ENCODE measurements at regions not wholly inside any gene's neighbourhood (a gene's known extent, or its start where the extent isn't known, plus 50 kb on each side); places are given as distances from the start of the nearest gene placed in this dataset.

DNA sequence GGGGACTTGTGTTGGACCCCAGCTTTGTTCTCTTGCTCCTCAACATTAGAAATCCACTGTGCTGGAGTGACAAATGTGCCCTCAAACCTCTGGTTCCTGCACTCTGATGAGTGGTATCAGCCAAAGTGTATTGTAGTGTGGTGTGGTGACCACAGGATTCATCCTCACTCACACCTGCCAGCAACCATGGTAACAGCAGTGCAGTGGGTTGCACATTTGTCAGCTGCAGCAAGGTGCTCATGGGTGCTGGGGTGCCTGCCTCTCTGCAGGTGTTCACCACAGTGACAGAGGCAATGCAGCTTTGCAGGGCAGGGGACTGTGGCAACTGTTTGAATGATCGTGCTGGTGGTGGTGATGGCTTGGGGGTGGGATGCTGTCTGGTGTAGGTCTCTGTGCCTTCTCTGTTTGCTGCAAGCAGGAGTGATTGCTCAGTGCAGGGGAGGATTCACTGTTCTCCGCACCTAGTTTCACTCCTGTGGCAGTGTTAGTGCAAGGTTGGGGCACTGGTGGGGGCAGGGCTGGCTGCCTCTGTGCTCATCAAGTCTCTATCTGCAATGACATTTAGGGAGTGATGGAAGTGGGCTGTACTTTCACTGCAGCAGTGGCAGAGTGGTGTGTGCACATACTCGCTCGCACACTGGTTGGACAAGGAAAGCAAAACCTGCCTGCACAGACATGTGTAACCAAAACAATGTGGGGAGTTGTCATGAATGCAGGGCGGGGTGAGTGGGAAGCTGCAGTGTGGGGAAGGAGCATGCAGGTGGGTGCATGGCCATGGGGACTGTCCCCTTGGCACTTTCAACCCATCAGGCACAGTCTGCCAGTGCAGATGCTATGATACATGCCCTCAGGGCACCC, 301.1 kb downstream of the PIK3C3 start:
- ATAC-seq (no peak), DNase-seq (ENCODE audit: missing footprints) (no peak)
- intact Hi-C loops (cut with DNase I) = no loop called here

DNA sequence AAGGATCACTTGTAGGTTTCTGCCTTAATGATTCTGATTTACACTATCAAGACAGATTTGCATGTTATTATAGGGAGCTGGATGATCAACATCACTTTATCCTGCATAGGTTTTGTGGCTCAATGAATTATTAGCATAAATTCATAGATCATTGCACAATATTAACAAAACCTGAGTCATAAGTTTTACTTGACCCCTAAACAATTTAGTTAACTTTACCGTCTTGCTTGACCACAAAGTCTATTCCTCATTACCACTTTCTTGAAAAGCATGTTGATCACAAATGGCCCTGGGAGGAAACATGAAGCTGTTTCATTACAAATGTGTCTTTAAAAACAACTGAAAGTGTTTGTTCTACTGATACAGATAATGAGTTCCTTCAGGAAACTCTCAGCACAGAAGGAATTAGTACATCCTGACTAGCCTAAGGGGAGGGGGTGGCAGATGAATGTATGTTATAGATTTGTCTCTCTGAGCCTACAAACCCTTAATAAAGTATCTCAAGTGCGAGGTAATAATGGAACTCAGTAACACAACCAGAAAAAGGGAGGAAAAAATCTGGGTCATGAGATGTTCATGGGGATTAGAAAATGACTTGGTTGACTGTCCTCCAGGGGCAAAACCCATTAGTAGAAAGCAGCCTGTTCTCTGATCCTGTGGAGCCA, 303.4 kb downstream of the PIK3C3 start:
- no peak for ATAC-seq
- intact Hi-C loops (cut with DNase I) = no loop called here
- no peak for DNase-seq (ENCODE audit: missing footprints)

DNA sequence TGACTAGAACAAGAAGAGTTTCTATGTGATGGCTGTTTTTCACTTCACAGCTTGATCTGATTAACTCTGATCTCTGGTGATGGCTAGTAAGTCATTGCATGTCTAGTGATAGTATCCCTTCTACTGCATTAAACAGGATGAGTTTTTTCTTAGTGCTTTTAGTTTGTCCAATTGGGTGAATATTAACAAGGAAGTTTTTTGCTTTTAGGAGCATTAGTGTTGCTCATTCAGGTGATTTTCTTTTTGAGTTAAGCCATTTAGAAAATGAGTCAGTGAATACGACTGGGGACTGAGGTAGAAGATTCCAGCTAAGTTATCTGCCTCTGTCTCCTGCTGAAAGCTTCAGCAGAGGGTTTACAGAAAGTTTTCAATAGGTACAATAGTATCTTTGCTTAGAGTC, 306.7 kb downstream of the PIK3C3 start:
- ATAC-seq = no peak

DNA sequence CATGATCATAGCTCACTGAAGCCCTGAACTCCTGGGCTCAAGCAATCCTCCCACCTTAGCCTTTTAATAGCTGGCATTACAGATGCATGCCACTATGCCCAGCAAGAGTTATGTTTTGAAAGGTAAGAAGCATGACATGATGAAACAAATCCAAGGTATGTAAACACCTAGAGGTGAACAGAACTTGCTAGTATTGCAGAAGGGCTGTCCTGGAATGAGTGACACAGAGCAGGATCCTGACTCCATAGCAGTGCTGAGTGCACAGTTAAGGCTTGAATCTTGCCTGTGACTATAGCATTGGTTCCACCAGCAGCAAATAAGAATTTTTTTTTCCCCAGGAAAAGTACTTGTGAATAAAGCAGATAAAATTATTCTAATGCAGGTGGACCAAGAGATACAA, 309.5 kb downstream of the PIK3C3 start:
- DNase-seq (ENCODE audit: missing footprints) (no peak), ATAC-seq (no peak)
- intact Hi-C loops (cut with DNase I) = no loop called here

More for the DNA sequence above, 306.7 kb downstream of the PIK3C3 start:
- intact Hi-C loops (cut with DNase I) = no loop called here
- no peak for DNase-seq (ENCODE audit: missing footprints)

DNA sequence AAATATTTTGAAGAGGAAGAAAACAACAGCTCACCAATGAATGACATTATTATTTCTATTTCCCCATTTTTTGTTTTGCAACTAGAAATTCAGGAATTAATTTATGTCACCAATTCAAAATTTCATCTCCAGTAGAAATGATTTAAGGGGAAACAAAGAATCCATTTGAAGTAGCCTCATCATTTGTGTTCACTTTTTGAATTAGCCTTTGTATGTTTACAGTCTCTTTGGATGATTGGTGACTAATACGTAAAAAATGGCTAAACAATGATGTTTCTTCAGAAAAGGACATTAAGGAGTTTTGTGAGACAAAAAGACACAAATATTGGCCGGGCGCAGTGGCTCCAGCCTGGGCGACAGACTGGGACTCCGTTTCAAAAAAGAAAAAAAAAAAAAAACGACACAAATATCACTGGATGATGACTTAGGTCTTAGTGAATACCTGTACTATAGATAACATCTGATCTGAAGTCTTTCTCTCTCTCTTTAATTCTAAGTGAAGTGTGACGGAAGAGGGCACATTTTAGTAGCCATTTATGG, 313.2 kb downstream of the PIK3C3 start:
- ATAC-seq = no peak
- DNase-seq (ENCODE audit: missing footprints) = no peak
- intact Hi-C loops (cut with DNase I) = no loop called here

DNA sequence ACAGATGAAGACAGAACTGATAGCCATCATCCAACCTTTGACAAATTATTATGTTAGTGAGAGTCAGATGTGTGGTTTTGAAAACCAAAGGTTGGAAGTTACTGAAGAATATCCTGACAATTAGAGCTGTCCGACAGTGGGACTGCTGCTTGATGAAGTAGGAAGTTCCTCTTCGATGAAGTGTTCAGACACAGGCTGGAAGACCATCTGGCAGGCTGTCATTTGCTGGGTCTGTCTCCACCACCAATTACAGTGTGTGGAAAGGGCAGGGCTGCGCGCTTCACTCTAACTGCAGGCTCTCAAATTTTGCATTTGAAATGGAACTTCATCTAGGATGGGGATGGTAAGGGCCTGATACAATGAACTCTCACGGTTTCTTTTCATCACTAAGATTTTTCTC, 313.8 kb downstream of the PIK3C3 start:
- intact Hi-C loops (cut with DNase I) = no loop called here
- ATAC-seq = no peak
- DNase-seq (ENCODE audit: missing footprints) = no peak

DNA sequence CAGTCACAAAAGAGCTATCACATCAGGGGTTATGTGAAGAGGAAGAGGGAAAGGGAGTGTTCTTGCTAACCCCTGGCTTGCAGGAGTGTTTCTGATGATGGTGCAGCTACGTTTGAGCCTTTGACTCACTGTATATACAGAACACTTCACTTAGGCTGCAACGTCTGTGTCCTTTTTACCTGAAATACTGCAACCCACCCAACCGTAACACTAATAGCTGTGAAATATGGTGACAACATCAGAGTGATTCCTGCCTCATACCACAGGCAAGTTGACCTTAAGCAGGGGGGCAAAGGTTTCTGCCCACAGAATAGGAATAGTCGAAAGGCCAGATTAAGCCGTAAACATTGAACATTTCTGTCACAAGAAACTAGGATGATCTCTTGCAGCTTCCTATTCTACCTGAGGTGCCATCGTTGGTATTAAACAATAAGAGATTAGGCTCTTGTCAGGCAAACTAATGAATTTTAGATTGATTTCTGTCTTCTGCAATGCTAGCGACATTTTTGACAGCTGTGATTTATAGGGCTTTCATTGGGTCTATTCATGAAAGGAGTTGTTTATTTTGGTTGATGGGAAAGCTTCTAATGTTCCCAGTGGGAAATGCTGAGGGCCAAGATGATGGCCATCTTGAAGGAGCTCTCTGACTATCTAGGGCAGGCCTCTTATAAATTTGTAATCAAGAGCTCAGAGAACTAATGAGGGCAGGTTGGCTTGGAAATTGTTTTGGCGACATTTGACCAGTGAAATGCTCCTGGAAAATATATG, 316.8 kb downstream of the PIK3C3 start:
- ATAC-seq (no peak), DNase-seq (ENCODE audit: missing footprints) (no peak)
- intact Hi-C loops (cut with DNase I) = no loop called here

DNA sequence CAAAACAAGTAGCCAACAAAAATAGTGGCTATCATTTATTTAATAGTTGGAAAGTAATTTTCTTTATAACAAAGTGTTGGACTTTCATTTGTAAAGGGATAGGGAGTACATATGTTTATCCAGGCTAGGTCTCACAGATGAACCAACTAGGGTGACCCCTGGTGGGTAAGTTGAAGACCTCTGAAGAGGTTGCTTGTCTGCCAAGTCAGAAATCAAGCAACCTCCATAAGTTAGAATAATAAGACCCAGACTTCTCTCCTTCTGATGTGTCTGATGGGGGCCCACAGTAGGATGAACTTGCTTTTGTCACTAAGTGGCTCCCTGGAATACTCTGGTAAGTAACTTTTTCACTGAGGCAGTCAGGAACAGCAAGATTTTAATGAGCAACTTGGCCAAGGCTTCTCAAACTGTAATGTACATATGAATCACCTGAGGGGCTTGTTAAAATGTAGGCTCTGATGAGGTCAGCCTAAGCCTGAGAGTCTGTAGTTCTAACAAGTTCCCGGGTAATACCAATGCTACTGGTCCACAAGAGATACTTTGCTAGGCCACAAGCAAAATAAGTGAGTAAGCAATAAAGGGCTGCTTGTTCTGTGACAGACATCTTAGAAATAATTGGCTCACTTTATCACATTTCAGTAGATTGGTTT, 319.6 kb downstream of the PIK3C3 start:
- ATAC-seq (no peak), DNase-seq (ENCODE audit: missing footprints) (no peak)
- intact Hi-C loops (cut with DNase I) = no loop called here

DNA sequence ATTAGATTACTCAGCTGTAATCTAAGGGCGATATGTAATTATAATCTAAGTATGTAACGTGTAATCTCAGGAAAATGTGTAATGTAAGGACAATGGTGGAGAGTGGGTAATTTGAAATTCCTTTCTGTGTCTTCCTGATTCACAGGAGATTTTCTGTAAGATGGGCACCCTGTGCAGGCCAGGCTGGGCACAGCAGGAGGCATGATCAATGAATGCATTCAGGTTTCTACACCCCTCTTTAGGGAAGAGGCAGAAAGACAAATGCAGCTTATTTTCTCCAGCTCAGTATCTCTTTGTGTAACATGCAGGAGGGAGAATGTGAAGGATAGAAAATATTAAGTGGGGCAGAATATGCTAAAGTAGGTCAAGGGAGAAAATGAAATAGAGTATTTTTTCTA, 320.1 kb downstream of the PIK3C3 start:
- no peak for ATAC-seq
- DNase-seq (ENCODE audit: missing footprints) = no peak
- intact Hi-C loops (cut with DNase I) = no loop called here

DNA sequence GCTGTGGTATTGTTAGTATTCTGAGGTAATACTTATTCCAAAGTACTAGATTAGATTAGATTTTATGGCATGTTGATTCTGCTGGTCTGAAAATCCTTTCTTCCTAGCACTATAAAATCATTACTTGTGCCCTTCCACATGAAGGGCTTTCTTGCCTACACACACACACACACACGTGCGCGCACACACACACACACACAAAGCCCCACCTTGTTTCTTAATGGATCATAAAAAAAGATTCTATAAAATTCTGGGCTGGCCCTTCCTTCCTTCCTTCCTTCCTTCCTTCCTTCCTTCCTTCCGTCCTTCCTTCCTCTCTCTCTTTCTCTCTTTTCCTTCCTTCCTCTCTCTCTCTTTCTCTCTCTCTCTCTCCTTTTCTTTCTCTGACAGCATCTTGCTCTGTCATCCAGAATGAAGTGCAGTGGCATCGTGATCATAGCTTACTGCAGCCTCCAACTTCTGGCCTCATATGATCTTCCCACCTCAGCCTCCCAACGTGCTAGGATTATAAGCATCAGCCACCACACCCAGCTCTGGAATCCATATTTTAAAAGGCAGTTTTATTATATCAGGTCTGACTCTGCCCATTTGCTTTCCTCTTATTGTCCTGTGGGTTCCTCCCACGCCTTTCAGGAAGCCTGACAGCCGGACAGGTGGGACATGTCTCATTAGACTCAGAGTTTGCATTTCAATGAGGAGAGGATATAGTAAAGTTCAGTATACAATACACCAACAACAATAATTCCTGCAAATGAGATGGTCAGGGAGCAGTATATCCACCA, 321.1 kb downstream of the PIK3C3 start:
- intact Hi-C loops (cut with DNase I) = no loop called here
- DNase-seq (ENCODE audit: missing footprints) (no peak), ATAC-seq (no peak)

DNA sequence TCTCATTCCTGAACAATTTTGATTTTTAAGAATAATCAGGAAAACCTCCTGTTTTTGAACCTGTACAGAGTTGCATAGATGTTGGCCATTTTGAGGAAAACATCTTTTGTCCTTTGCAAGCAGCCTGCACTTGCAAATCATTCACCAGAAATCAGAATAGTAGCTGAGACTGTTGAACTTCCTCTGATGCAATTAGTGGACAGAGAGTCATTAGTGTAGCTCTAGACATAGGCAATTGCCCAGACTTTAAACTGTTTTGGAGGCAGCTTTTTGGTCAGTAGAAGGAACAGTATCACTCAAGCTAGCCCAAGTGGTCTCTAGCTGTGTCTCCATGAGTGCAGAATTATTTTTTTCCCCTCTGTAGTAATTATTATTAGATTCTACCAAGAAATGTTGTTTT, 326.1 kb downstream of the PIK3C3 start:
- ATAC-seq = no peak
- intact Hi-C loops (cut with DNase I) = no loop called here
- DNase-seq (ENCODE audit: missing footprints) = no peak

DNA sequence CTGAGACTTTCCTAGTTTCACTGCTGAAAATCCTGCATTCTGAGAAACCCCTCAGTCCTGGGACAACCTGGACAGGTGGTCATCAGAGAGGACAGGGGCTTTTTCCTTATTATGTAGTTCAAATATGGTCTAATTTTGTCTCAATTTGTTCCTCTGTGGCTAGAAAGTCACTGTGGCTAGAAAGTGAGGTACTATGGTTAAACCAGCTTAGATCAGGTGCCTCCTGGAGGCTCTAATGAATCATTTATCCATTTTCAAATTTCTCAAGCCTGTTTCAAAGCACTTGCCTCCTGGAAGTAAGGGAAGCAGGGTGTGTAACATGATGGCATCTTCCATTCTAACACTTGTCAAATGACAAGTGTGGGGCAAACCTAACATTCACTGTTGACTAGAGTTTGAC, 326.8 kb downstream of the PIK3C3 start:
- intact Hi-C loops (cut with DNase I) = no loop called here
- DNase-seq (ENCODE audit: missing footprints) = no peak
- no peak for ATAC-seq

DNA sequence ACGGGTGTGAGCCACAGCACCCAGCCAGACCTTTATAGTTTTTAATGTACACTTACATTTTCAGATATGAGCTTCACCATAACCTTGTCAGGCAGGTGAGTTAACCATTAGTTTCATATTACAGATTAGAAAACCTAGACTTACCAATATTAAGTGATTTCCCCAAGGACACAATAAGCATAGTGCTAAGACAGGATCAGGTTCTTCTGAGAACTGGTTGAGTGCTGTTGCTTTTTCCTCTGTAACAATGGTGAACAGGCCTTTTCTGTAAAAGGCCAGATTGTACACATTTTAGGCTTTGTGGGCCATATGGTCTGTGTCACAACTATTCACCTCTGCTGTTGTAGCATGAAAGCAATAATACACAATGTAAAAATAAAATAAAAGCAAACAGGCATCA, 332.0 kb downstream of the PIK3C3 start:
- ATAC-seq (no peak), DNase-seq (ENCODE audit: missing footprints) (no peak)
- intact Hi-C loops (cut with DNase I) = no loop called here

DNA sequence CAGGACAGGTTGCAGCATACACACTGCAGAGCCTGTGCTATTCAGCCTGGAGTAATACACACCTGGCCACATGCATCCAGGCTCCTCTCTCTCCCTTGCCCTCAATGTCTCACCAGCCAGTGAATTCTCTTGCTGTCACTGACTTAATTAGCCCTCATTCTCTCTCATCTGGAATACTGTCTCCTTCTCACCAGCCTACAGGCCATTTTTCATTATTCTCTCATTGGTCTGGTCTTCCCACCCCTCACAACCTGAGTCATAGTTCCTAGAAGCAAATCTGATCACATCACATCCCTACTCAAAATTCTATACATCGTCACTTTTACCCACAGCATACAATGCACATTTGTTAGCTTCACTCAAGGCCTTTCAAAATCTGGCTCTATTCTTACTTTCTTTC, 333.1 kb downstream of the PIK3C3 start:
- intact Hi-C loops (cut with DNase I) = no loop called here
- ATAC-seq (no peak), DNase-seq (ENCODE audit: missing footprints) (no peak)

DNA sequence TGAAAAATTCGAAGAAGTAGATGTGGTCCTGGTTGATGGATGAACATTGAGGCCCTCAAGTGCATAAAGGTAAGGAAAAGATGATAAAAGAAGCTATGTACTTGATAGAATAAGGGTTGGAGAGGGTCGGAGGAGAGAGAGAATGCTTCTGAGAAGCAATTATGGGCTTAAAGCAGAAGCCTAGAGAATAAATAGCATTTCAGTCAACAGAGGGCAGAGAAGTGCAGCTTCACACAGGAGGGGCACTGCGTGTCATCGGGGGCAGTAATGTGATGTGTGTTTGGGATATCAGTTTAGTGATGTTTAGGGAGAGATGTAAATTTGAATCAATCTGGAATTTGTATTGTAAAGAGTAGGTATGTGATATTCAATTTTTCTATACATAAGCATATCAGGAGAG, 334.5 kb downstream of the PIK3C3 start:
- no peak for ATAC-seq
- intact Hi-C loops (cut with DNase I) = no loop called here
- DNase-seq (ENCODE audit: missing footprints) = no peak

DNA sequence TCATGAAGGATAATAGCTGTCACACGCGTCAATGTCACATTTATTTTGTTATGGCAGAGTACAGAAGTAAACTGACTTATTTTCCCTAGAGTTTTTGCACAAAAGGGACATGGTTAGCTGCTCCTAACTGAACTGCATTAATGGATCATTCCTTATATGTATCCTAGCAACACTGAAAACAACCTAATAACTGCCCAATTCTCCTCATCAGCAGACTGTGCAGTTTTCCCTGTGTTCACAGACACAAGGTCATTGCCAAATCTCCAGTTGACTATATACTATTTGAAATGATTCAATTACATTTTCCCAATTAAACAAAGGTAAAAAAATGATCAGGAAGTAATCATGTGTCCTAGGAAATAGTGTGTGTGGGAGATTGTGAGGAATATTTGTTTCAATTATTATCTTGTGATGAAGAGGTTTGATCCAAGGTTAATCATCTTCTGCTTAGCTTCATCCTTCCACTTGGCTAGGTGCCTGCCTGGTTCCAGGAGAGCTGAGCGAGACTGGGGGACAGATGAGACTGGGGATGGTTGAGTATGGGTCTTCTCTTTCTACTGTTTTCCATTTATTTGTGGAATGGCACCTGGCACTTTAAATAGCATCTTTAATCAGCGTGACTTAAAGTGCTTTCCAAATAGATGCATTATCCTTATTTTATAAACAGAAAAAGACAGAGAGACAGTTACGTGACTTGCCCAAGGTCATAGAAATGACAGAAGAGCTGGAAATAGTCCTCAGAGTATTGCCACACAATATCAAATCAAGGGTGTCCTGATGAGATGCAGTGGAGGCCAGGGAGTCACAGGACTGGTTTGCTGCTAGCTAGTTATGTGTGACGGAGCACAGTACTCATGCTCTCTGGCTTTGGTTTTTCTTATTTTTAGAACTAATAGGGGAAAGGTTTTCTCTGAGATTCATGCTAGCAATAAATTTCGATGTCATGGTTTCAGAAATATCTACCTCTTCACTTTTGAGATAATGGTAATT, 335.6 kb downstream of the PIK3C3 start:
- intact Hi-C loops (cut with DNase I) = loop anchor here (10.0 kb wide), 1 partner anchor 984 kb away; the partner anchor contains the start of gene SYT4
- ATAC-seq = peak; percentile 90
- no peak for DNase-seq (ENCODE audit: missing footprints)

DNA sequence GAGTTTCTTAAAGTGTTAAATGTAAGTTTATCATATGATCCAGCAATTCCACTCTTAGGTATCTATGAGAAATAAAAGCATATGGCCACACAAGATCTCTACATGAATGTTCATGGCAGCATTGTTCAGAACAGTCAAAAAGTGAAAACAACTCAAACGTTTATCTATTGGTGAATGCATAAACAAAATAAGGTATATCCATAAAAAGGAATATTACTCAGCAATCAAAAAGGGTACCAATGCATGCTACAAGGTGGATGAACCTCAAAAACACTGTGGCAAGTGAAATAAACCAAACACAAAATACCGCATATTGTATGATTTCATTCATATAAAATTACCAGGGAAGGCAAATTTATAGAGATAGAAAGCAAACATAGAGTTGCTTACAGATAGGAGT, 337.6 kb downstream of the PIK3C3 start:
- no peak for DNase-seq (ENCODE audit: missing footprints)
- ATAC-seq = no peak
- intact Hi-C loops (cut with DNase I) = loop anchor here (10.0 kb wide), 1 partner anchor 982 kb away; the partner anchor contains the start of gene SYT4

Data from Right ventricle myocardium inferior (tissue), 1 donor.